HG03460 (cell line): ENCODE measurements at regions not wholly inside any gene's neighbourhood (a gene's known extent, or its start where the extent isn't known, plus 50 kb on each side); places are given as distances from the start of the nearest gene placed in this dataset.

Source experiments
- ATAC-seq: cut with Tn5 transposase; IDR thresholded peaks from one replicate; pipeline ENCODE4 v1.9.1; 2021; ENCODE audit not compliant: unreplicated experiment

DNA sequence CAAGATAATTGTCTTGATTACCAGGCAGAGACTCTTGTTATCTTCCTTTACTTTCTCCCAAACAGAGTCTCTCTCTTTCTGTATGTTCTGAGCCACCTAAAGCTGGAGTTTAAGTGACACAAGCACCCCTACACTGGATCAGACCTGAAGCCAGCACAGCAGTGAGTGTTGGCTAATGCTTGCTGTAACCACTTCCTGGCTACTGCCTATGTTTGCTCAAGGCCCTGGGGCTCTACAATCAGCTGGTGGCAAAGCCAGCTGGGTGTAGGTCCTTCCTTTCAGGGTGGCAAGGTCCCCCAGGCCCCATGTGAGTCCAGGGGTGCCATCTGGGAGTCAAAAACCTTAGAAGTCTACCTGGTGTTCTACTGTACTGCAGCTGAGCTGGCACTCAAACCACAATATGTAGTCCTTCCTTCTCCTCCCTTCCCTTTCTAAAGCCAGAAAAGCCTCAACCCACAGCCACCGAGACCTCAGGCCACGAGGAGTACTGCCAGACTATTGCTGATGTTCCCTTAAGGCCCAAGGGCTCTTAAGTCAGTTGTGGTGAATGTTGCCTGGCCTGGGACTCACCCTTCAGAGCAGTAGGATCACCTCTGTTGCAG is 416.3 kb downstream of the ADRA2A start:
- no peak for ATAC-seq

DNA sequence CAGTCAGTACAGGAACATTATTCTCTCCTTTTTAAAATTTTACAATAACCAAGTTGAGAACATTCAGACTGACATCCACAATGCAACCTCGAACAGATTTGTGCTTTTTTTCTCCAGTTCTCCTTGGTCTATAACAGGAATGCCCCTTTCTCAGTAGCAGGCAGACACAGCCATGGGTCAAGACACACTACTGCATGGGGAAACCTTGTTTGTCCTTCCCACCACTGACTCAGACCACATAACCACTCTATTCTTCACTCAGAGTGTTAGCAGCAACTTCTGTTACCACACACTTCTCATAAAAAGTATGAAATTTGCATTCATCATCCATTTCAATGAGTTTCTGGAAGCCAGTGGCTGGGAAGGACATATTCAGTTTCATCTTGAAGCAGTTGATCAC is 421.7 kb downstream of the ADRA2A start:
- no peak for ATAC-seq

DNA sequence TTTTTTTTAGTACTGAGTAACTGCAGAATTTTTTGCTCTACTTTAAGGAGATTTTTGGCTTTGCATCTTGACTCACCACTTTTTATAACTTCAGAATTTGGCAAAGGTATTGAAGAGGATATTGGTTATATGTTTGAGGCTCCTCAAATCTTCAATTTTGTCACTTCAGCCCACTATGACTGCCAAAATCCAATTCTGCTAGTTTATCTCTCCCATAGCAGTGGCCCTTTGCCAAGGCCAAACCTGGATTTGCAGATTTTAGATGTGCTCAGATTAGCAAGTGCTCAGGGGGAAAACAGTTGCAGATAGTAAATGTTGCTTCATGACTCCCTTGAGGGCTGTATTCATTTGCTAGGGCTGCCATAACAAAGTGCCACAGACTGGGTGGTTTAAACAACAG is 427.5 kb downstream of the ADRA2A start:
- no peak for ATAC-seq

DNA sequence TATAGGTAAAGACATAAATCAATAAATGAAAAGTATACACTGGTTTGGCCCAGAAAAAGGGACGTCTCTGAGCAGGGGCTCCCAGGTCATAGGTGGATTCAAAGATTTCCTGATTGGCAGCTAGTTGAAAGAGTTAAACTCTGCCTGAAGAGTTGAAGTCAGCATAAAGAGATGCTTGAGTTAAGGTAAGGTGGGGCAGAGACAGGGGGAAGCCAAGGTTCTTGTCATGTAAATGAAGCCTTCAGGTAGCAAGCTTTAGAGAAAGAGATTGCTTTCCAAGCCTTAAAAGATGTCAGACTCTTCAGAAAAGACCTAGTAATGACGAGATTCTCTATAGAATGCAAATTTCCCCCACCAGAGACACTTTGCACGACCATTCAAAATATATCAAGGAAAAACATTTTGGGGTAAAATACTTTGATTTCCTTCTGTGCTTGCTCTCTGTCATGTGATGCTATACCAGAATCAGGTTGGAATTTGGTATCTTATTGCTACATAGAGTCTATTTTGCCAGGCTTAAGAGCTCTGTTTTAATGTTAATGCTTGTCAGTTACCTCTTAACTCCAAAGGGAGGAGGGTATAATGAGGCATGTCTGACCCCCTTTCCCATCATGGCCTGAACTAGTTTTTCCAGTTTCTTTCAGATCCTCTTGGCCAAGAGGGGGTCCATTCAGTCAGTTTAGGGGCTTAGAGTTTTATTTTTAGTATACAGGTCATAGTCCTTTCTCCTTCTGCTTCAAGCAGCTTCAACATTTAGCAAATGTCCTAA is 429.6 kb downstream of the ADRA2A start:
- ATAC-seq: no peak

DNA sequence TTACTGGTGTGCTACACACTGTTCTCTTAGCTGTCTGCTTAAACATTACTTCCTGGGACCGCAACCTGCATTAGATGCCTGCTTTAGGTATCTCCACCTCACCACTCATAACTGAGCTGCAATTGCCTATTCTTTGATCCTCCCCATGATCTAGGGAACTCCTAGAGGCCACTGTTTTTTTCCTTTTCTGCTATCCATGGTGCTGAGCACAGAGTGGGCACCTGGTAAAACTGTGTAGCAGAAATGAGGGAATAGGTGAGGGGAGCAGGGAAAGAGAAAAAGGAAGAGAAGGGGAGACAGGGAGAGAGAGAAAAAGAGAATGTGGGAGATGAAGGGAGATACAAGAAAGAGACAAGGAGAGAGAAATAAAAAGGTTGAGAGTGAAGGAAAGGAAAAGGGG is 434.9 kb downstream of the ADRA2A start:
- ATAC-seq: no peak

DNA sequence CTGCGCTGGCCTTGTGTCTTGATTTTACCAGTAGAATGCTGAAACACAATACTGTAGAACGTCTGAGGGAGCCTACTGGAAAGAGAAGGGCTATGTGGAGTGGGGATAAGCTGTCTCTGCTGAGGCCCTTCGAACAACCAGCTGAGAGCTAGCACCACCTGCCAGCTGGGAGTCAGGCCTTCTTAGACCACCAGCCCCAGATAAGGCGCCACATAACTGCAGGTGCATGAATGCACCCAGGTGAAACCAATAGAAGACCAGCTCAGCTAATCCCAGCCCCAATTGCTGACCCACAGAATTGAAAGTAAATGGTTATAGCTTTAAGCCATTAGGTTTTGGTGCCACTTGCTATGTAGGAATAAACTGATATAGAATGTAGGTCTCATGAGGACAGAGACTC is 438.4 kb downstream of the ADRA2A start:
- no peak for ATAC-seq

DNA sequence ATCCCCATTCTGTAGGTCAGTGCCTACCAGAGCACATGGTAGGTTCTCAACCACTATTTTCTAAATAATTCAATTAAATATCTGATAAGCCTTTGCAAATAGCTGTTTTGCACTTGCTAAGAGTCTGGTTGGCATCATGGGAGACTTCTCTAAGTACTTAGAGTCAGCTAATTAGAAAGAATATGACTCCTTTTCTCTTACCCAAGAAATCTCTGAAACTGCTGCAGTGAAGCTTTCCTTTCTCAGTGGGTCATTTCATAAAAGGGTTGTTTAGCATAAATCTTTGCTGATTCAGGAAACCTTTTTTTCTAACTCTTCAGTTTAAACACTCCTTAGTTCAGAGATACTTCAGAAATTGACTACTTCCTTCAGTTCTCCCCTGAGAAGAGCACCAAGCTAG is 438.9 kb downstream of the ADRA2A start:
- ATAC-seq: no peak

DNA sequence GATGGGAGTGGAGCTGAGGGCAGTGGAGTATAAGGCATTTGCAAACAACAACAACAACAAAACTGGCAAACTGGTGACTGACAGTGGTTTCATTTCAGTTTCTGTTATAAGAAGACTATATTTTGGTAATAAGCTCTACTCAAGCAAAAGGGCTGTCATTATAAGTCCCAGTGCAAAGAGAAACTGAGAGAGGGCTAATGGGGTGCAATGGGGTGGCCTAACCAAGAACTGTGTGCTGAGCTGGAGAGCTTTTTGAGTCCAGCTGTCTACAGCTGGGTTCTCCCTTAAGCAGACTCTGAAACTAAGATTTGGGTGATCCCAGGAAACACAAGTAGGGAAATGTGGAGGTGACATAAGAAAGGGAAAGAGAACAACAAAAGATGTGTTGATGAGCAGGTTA is 439.3 kb downstream of the ADRA2A start:
- ATAC-seq: no peak

DNA sequence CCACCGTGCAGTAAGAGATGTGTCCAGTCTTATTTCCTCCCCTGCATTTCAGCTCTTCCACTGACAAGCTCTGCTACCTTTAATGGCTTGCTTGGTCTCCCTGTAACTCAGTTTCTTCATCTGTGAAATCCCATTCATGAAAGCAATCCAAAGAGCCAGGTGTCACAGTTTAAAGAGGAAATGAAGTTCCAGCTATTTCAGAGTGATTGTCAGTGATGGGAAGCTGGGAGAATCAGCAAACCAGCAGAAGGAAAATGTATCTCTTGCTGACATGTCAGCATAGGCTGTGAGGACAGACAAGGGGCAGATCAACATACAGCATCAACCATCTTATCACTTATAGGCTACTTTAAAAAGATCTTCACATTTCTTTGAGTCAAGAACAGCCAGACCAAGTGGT is 445.3 kb downstream of the ADRA2A start:
- ATAC-seq: no peak

DNA sequence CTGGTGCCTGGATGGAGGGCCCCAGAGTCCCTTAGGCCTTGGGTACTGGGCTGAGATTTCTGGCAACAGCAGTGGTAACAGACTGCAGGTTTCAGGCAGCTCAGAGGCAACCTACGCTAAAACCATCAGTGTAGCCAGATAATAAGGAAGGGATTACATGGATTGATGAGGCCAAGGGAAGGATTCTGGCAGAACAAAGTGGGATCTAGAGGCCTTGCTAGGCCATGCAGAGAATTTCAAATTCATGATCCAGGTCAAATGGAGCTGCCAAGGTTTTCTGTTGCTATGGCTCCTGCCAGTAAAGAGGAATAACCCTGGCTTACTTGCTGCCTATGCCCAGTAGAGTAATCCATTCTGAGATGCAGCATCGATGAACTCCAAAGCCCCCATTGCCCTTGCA is 445.7 kb downstream of the ADRA2A start:
- no peak for ATAC-seq

DNA sequence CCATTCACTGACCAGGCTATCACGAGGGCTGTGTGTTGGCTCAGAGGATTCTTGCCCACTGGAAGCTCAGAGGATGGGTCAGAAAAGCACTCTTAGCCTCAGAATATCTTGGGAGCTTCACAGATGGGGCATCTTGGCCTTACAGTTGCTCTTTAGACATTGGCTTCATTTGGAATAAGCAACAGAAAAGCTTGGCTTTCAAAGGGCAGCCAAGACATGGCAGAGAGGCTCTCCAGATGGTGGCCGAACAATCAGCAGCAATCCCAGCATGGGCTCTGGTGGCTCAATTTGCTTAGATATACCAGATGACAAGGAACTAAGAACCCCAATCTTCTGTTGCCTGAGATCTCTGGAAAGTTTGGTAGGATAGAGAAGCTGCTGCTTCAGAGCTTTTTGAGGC is 446.2 kb downstream of the ADRA2A start:
- no peak for ATAC-seq

DNA sequence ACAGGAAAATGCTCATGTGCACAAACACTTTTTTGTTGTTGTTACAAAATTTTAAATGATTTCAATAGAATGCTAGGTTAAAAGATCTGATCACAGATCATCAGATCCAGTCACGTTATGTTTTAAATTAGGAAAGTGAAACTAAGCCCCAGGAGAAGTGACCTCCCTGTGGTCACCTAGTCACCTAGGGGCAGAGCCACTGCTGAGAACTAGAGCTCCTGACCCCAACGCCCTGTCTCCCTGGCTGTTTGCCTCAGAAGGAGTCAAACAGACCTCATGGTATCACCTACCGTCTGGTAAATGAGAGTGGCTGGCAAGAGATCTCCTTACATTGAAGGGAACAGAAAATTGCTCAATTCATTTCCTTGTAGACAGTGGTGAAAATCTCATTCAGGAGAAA is 447.3 kb downstream of the ADRA2A start:
- no peak for ATAC-seq

DNA sequence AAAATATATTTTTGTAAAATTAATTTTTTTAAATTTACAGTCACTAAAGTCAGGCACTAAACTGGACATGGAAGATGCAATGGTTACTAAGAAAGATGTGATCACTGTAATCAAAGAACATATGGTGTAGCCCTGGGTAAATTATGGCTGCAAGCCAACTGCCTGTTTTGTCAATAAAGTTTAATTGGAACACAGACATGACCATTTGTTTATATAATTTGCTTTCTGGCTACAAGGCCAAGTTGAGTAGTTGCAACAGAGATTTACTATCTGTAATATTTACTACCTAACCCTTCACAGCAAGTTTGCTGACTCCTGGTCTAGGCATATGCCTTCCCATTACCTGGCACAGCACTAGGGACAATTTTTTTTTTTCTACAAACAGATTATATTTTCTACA is 448.9 kb downstream of the ADRA2A start:
- ATAC-seq: no peak

DNA sequence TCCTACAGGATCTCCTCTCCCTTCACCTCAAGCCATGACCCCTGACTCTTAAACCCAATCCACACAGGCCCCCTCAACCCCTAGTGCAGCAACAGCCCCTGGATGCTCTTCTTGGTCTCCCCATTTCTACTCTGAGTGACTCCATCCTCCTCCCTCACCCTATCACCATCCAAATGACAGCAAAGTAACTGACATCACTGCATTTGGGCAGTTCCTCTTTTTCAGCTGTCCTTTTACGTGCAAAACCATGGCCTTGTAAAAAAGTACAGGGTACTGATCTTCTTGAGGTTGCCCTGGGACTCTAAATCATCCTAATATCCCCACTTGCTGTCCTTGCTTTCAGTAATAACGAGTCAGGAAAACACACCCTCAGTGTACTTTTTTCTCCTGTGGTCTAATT is 454.9 kb downstream of the ADRA2A start:
- ATAC-seq: no peak

DNA sequence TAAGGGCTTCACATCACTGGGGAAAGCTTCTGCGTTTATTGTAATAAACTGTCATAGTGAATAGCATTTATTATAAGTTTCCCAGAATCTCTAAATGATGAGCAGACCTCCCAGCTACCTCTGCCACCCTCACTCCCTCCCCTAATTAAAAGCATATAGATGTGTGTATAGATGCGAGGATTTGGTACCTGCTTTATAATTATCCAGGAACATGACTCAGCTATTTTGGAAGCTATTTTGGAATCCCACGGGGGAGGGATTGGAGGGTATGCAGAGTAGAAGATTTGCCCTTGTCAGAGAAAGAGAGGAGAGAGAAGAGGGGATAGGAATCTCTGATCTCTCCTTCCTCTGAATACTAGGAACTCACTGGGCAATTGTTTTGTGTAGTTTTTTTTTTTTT is 455.3 kb downstream of the ADRA2A start:
- no peak for ATAC-seq

DNA sequence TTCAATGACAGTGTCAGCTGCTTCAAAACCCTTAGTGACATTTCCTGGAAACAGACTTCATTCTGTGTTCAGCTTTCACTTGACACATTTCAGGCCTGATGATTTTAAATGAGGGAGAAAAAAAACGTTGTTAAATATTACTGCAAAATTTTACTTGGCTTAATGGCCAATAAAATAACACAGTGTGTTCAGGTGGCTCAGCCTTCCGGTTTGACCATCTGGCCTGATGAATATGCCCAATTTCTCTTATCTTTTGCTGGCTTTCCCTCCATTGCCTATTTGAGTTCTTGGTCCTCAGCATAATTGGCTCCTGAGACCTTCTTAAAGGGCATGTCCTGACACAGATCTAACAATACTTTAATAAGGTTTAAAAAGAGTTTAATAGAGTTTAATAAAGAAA is 462.4 kb downstream of the ADRA2A start:
- no peak for ATAC-seq

DNA sequence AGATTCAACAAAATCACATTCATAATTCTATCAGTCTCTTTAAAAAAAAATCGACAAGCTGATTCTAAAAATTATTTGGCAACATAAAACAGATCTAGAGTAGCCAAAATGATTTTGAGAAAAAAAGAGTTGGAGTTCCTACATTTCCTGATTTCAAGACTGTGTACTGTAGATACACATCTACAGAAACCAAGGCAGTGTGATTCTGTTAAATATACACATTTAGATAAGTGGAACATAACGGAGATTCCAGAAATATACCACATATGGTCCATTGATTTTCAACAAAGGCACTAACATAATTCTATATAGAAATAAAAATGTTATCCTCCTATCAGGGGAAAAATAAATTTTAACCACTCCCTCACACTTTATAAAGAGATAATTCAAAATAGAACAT is 467.0 kb downstream of the ADRA2A start:
- ATAC-seq: no peak

DNA sequence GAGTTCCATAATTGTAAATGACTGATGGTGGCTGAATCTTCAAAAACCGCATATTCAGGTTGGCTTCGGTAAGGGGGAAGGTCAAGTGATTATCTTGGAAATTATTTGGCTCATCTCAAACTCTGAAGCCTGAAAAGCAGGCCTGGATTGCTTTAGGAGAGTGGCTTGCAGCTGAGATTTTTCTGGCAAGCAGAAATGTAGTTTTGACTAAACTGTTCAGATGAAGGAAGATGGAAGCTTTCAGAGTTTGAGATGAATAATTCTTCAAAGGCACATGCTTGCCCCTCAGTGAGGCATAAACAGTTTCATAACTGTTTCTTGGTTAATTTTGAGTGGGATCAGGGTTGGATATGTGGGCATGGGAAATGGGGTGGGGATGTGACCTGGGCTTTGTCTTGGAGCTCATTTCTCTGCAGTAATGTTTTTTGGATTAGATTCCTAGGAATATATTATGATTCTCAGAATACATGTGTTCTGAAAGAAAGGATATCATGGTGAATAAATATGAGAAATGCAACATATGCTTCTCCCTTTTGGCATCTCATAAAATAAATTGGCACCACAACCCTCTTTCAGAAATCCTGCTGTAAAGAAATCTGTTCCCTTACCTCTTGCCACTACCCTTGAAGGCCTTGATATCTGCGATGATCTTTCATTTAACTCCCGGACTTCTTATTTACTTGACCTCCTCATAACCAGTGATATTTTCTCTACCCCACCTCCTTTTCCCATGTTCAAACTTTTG is 469.2 kb downstream of the ADRA2A start:
- no peak for ATAC-seq

DNA sequence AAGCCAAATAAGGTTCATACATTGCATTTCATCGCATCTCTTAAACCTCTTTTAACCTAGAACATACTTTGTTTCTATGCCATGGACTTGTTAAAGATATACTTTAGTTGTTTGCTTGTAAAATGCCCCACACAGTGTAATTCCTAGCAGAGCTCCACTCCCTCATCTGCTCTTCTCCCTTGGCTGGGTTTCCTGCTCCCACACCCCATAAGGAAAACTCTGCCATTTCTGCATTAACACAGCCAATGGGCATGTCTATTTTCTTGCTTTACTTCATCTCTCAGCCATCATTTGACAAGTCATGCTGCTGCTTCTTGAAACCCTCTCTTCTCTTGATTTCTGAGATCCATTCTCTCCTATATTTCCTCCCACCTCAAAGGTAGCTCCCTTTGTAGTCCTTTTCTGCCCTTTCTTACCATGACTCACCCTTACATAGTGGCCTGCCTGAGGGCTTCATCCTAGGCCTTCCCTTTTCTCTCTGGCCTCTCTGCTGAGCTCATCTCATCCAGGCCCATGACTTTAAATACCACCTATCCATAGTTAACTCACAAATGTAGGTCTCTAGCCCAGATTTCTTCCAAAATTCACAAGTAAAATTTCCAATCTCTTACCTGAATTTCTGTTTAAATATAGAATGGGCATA is 471.4 kb downstream of the ADRA2A start:
- ATAC-seq: no peak

DNA sequence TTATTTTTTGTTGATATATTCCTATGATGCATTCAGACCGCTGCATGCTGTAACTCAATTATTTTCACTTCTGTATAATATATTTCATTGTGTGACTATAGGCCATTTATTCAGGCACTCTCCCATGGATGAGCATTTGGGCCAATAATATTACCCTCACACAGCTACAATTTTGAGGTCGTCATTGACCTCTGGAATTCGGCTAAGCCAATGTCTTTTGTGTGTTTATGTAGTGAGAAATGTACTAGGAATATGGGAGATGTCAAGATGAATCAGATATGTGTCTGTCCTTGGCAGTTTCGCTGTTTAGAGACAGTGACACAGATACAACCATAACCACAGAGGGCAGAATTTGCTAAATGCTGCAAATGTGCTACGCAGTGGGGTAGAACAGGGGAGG is 474.2 kb downstream of the ADRA2A start:
- no peak for ATAC-seq

DNA sequence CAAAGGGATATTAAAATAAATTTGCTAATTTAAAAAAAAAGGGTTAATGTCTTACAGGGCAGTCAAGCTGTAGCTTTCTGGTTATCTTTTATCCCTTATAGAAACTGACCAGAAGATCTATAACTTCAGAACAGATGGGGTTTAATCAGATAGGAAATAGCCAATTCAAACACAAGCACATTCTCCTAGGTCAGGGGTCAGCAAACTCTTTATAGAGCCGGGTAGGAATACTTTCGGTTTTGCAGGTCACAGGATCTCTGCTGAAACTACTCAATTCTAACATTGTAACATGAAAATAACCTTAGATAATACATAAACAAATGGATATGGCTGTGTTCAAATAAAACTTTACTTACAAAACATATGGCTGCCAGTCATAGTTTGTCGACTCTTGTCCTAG is 479.8 kb downstream of the ADRA2A start:
- ATAC-seq: no peak

DNA sequence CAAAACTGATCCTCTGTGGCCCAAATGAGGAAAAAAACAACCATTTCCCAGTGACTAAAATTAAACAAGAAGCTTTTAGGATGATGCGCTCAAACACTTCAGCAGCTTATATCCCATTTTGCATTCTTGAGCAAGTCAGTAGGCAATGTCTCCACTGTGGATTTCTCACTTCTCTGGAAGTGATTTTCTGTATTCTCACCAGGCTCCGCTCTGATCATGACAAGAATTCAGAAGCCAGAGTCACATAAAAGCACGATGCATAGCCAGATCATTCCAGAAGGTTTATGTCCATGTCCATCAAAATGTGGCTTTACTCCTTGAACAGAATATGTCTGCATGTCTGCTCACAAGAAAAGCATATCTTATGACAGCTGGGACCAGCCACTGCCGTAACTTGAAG is 481.4 kb downstream of the ADRA2A start:
- no peak for ATAC-seq
